ENCODE measurements at regions not wholly inside any gene's neighbourhood (a gene's known extent, or its start where the extent isn't known, plus 50 kb on each side); places are given as distances from the start of the nearest gene placed in this dataset.

- TF ChIP-seq POLR2AphosphoS5 (IDR thresholded peaks at IDR 0.05; ENCODE audit: insufficient read depth in 1 of 2, low read depth in 1 of 2) (no peak), CTCF (IDR thresholded peaks at IDR 0.05) (no peak), POLR2A (IDR thresholded peaks at IDR 0.05) (no peak)
These were observed 84.5 kb upstream of the GPR26 start for GRCh38 chr10:123581656-123582055.

Data from vagina (tissue), 2 donors.